A673 (cell line): ENCODE measurements at regions not wholly inside any gene's neighbourhood (a gene's known extent, or its start where the extent isn't known, plus 50 kb on each side); places are given as distances from the start of the nearest gene placed in this dataset.

ENCODE experiments used
- CTCF ChIP-seq: fragments of 300-800, 200-600 bp; sonication (generic); conservative IDR thresholded peaks from 2 replicates; pipeline ENCODE4 v1.5.1; 2017; ENCODE audit warnings: low read depth, mild to moderate bottlenecking, antibody characterized with exemption, low read length, moderate library complexity, mixed read lengths
- EZH2 ChIP-seq: fragments of 200-600 bp; sonication (generic); IDR thresholded peaks from 2 replicates; pipeline ENCODE4 v1.6.1; 2017; ENCODE audit warnings: borderline replicate concordance, low read depth, mild to moderate bottlenecking, mixed read lengths, antibody characterized with exemption, low read length; ENCODE audit not compliant: poor library complexity, severe bottlenecking

GRCh38 chr2:22579341-22579740, 805.6 kb upstream of the KLHL29 start:
- no peak for TF ChIP-seq CTCF
- no peak for TF ChIP-seq EZH2
